K562 (cell line): ENCODE measurements at regions not wholly inside any gene's neighbourhood (a gene's known extent, or its start where the extent isn't known, plus 50 kb on each side); places are given as distances from the start of the nearest gene placed in this dataset.

ENCODE experiments used
- BCL6 ChIP-seq: fragments of 250-450 bp; sonication (Bioruptor Pico); IDR thresholded peaks from 2 replicates; pipeline ENCODE4 v1.4.0; 2020
- DPF2 ChIP-seq: fragments of 450-650 bp; IDR thresholded peaks from 2 replicates; pipeline ENCODE4 v1.6.1; 2016
- EP300 ChIP-seq: IDR thresholded peaks from 2 replicates; pipeline ENCODE4 v1.6.1; 2012; ENCODE audit warnings: low read length, improper control_type of control experiment
- FIP1L1 ChIP-seq: fragments of 200-400 bp; formaldehyde crosslinking; IDR thresholded peaks from 2 replicates; pipeline ENCODE4 v1.6.1; 2018; ENCODE audit warnings: mild to moderate bottlenecking, low read depth, low read length; ENCODE audit not compliant: poor library complexity, severe bottlenecking
- MGA ChIP-seq: fragments of 450-650 bp; IDR thresholded peaks from 2 replicates; pipeline ENCODE4 v1.6.1; 2016; ENCODE audit warnings: mild to moderate bottlenecking, moderate library complexity
- RAD51 ChIP-seq: fragments of 450-650 bp; IDR thresholded peaks from 2 replicates; pipeline ENCODE4 v1.7.1; 2016; ENCODE audit warnings: low read depth, mild to moderate bottlenecking, borderline replicate concordance
- SETDB1 ChIP-seq: IDR thresholded peaks from one replicate; pipeline ENCODE4 v1.6.1; 2012; ENCODE audit warnings: low read length, control low read depth, inconsistent platforms
- TAF9B ChIP-seq: fragments of 450-650 bp; IDR thresholded peaks from 2 replicates; pipeline ENCODE4 v1.6.1; 2018; ENCODE audit warnings: mild to moderate bottlenecking; ENCODE audit not compliant: partially characterized antibody
- ZBTB34 ChIP-seq: fragments of 250-450 bp; sonication (Bioruptor Pico); IDR thresholded peaks from 2 replicates; pipeline ENCODE4 v1.8.0; 2021; ENCODE audit warnings: mild to moderate bottlenecking, moderate library complexity
- ZNF121 ChIP-seq: sonication (generic); formaldehyde crosslinking; conservative IDR thresholded peaks from 2 replicates; pipeline ENCODE4 v1.8.0; 2022; ENCODE audit warnings: missing genetic modification reagents
- ZNF431 ChIP-seq: sonication (generic); formaldehyde crosslinking; IDR thresholded peaks from 2 replicates; pipeline ENCODE4 v1.8.0; 2022; ENCODE audit warnings: mild to moderate bottlenecking, missing genetic modification reagents
- TF ChIP-seq, protein P1 (sequence below): fragments of 250-450 bp; sonication (Bioruptor Pico); IDR thresholded peaks from 2 replicates; pipeline ENCODE4 v1.8.0; 2021; ENCODE audit warnings: moderate library complexity, mild to moderate bottlenecking, inconsistent platforms

DNA sequence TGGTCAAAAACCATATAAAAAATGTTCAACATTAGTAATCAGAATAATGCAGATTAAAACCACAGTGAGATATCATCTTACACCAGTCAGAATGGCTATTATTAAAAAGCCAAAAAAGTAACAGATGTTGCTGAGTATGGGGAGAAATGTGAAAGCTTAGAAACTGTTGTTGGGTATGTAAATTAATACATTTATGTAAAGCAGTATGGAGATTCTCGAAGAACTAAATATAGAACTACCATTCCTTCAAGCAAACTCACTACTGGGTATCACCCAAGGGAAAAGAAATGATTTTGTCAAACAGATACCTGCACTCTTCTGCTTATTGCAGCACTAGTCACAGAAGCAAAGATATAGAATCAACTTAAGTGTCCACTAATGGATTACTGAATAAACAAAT, 576.4 kb upstream of the EPHA5 start (continued):
- no peak for TF ChIP-seq MGA
- TF ChIP-seq EP300, result no peak
- TF ChIP-seq FIP1L1, result no peak
- TF ChIP-seq ZNF431 (CRISPR knock-in tag), result no peak
- no peak for TF ChIP-seq SETDB1
- no peak for TF ChIP-seq BCL6 (CRISPR knock-in tag)
- TF ChIP-seq RAD51, result no peak
- no peak for TF ChIP-seq ZNF121
- TF ChIP-seq ZBTB34 (CRISPR knock-in tag), result no peak
- TF ChIP-seq TAF9B, result no peak
- TF ChIP-seq, protein P1, sequence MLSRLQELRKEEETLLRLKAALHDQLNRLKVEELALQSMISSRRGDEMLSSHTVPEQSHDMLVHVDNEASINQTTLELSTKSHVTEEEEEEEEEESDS (CRISPR knock-in tag), result no peak
- TF ChIP-seq DPF2, result no peak
